Activated CD4-positive, alpha-beta T cell treated with anti-CD3 and anti-CD28 coated beads, Interleukin-2, amount 50 U/mL, for 16 hours (primary cell): ENCODE measurements at regions not wholly inside any gene's neighbourhood (a gene's known extent, or its start where the extent isn't known, plus 50 kb on each side); places are given as distances from the start of the nearest gene placed in this dataset.
"Not testable (repeated sequence)": the region's sequence is repeated elsewhere in the genome, so short reads cannot be mapped to it uniquely, and the experiment has no call there.

Source experiments
- DNase-seq: peaks from one replicate; pipeline ENCODE4 v3.0.0-alpha.2; 2020

DNA sequence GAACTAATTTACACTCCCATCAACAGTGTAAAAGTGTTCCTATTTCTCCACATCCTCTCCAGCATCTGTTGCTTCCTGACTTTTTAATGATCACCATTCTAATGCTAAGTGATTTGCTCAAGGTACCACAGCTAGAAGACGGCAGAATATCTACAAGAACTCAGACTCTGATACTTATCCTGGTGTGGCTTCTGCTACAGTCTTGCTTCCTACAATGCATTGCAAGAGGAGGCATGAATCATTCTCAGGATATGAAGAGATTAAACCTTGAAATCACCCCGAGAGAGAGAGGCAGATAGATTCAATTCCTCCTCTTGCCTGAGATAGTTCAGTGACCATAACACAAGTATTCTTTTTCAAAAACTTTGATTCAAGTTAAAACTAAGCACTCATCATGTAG, 306.4 kb downstream of the TBC1D4 start:
- no peak for DNase-seq

- not testable (repeated sequence) for DNase-seq
Observed at GRCh38 chr13:75175097-75175496, 306.9 kb downstream of the TBC1D4 start.

DNA sequence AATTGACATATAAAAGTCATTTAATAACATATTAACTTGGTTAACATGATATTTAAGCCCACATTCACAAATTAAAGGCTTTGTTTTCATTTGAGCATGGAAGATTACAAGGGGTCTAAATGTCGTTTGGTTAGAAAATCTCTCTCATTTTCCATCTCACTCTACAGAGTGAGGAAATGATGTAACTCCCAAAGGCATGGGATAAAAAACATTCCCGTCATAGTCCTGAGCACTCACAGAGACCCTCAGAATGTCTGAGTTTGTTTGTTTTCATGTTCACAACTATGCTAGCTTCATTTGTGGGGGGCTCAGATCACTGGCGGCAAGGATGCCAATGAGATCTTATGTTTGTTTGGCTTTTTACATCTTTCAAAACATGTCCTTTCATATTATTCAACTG, 307.5 kb downstream of the TBC1D4 start:
- no peak for DNase-seq

GRCh38 chr13:75173457-75174356, 308.3 kb downstream of the TBC1D4 start:
- DNase-seq, result no peak

DNA sequence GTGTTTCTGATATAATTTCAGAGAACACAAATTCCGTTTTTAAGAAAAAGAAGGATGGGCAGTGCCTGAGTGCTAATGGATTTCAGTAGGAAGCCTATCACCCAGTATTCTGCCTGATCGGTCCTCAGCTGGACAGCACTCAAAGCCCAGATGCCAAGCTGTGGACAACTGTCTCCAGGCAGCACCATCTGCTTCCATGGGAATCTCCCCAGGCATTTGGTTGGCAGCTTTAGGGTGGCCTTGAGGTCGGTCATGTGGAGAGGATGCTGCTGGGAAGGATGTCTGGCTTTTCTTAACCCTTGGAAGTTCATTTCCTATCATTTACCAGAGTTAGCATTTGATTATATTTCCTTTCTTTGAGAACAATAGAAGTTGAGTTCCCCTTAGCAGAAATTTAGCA, 311.7 kb downstream of the TBC1D4 start:
- DNase-seq, result no peak

- no peak for DNase-seq
Observed at GRCh38 chr13:75165543-75166230, 316.3 kb downstream of the TBC1D4 start.

DNA sequence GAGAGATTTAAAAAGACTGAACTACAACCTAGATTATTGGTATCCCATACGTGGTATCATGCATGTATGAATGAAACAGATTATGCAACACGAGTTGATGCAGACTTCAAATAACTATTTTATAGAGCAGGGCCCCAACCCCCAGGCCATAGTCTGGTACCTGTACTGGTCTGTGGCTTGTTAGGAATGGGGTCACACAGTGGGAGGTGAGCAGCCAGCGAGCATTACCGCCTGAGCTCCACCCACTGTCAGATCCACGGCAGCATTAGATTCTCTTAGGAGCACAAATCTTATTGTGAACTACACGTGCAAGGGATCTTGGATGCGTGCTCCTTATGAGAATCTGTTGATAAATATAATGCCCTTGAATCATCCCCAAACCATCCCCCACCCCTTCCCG, 320.2 kb downstream of the TBC1D4 start:
- DNase-seq, result no peak

GRCh38 chr13:75160984-75161383, 321.0 kb downstream of the TBC1D4 start:
- DNase-seq, result no peak

- no peak for DNase-seq
Observed at GRCh38 chr13:75154331-75154730, 327.6 kb downstream of the TBC1D4 start.

DNA sequence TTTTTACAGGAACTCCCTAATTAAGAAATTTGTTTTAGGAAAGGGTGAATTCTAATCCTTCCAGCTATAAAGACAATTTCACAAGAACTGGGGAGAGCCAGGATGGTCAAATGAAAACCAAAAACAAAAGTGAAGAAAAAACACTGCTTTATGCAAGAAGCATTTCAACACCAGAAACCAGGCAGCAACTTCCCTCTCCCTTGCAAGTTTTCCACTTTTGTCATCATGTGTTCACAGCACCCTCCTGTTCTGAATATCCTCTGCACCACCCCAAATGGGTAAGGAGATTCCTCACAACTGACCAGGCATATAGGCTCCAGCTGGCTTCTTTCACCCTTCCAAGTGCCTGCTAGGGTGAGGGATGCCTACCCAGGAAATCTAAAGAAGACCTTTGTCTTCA, 328.1 kb downstream of the TBC1D4 start:
- no peak for DNase-seq

DNA sequence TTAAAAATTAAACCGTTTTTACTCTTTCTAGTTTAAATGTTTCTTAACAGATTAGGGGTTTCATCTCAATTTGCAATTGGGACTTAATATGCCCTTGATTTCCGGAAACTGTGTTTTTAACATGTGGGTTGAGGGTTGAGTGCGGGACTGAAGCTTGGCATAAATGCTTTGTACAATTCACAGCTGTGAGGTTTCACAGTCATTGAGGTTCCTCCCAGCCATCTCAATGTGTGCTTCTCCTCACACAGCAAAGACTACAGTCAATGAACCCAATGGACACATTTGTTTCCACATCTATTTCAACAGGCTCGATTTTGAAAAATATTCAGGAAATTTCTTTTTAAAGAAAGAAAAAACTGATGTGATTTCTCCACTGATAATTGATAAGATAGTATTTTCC, 328.6 kb downstream of the TBC1D4 start:
- no peak for DNase-seq

DNA sequence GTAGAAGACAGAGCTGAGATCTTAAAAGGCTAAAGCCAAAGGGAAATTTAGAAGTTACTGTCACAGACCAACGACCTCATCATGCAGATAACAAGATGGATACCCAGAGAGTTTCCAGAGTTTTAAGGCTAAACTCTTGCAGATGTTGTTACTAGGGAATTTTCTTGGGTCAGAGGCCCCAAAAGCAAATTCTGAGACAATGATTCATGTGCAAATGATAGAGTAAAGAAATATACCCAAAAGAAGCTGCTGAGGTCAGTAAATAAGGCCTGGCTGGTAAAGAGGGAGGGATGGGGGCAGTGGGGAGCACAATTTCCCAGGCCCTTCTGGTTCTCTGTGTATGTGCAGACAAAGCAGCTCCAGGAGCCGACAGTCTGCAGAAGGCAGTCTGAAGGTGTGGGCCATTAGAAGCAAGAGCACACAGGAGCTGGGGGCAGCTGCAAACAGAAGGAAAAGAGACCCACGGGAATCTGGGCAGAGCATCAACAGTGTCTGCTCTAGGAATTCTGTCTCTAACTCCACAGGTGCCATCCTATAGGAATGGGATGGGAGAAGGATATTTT, 330.8 kb downstream of the TBC1D4 start:
- no peak for DNase-seq

DNA sequence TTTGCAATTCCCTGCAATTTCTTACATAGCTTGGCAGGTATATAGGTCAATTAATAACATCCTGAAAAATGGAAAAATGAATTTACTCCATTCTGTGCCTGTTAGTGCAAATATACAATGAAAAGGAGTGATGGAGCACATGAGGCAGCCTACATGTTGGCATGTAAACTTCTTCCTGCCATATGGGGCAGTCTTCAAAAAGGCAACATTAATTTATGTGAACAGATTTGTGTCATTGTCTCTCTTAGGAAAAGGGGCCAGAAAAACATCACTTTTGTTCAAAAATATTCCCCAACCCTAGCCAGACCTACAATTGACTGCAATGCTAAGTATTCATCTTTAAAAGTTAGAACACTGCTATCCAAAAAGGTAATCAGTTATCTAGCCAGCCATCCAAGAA, 332.2 kb downstream of the TBC1D4 start:
- DNase-seq, result no peak

DNA sequence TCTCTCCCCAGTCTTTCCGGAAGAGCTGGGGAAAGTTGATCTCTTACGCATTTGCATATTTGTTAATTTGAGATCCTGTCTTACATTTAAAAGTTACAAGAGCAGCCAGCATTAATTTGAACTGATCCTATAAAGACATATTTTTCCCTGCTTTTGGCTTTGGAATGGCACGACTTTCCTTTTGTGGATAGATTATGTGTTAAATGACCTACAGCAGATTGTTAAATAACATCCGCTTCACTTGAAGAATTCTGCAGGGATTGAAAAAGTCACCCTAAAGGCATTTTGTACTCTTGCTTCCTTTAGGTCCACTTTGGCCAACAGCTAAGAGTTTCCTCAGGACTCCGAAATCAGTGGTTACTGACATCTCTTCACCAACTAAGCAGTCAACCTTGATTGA, 334.0 kb downstream of the TBC1D4 start:
- DNase-seq, result no peak

GRCh38 chr13:75146436-75146835, 335.5 kb downstream of the TBC1D4 start:
- DNase-seq, result no peak

DNA sequence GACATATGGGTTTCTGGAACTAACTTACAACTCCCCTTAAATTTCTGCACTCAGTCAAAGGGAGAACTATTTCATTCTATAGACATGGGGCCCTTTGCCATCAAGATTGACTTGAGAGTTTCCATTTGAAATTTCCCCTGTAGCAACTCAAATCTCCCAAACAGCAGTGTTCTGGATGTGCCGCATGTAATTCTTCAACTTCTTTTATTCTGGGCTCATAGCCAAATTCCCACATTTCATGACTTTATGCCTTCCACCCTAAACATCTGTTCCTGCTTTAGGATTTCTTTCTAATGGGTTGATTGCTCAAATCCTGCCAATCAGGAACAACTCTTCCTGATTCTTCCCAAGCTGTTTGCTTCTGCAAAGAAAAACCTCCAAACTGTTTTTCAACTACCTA, 336.0 kb downstream of the TBC1D4 start:
- DNase-seq, result no peak

DNA sequence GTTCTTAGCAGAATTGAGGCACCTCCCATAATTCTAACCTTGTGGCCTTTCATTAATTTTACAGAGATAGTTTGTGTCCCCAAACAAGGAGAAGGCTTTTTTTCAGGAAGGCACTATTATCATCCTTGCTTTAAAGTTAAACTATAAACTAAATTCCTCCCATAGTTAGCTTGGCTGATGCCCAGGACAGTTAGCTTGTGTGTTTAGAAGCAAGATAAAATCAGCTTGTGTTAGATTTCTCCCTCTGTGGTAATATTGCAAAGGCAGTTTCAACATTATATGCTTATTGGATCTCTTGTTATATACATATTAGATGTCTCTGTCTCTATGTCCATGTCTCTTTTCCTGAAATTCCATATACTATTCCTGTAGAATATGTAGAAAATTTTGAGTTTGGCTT, 342.7 kb downstream of the TBC1D4 start:
- DNase-seq, result no peak

DNA sequence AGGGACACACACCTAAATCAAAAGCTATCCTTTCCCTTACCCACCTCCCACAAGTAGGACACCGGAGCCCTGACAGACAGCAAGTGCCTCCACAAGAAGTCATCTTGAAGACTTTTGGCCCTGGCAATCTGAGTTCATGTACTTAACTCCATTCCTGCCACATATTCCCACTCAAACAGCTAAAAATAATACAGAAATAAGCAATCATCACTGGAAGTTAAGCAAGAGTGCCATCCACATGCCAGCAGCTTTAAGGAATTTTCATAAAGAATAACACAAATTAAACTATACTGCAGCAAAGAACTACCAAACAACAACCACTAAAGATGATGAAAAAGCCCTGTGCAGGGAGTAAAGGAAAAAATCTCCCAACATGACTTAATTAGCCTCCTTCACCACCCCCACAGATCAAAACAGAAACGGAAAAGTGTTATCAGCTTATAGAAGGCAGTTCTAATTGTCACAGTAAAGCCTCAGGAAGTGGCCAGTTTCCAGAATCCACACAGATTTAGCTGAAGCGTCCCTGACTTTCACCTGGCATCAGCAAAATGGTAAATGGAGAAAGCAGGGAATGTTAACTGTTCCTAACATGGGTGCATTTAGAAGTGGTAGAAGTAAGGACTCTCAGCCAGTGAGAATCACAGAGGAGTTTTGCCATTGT, 343.9 kb downstream of the TBC1D4 start:
- no peak for DNase-seq

GRCh38 chr13:75136151-75136550, 345.8 kb downstream of the TBC1D4 start:
- DNase-seq, result no peak

- DNase-seq, result no peak
Observed at GRCh38 chr13:75135325-75135825, 346.6 kb downstream of the TBC1D4 start.

DNA sequence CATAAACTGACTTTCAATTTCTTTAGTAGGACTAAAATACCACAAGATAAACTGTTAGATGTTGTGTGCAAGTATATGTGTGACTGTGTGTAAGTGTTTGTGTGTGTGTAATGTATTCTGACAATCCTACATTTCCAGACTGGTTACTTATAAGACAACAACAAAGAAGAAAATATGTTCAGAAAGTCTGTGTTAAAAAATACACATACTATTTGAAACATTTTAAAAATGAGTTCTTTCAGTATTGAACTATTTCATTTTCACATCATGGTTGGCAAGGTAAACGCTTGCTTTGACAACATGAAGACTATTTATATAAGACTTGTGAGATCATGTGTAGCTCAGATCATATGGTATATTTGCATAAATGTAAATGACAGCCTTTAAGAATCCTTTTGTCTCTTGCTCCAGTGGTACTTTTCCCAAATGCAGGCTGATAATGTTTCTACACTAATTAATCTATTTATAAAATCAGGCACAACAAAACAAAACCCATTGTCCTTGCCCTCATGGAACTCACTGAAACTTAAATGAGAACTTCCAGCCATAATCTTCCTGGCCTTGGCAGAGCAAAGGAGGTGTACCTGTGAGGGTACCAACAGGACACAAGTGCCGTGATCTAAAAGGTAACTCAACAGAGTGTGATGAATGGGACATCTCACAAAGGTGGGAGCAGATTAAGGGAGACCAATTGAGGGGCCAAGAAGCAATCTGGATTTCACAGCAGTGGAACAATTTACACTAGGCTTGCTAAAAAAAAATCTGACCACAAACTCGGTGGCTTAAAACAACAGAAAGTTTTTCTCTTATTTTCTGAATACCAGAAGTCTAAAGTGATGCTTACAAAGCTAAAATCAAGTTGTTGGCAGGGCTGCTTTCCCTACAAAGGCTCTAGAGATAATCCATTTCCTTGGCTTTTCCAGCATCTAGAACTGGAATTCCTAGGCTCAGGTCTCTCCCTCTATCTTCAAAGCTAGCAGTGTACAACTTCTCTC, 349.0 kb downstream of the TBC1D4 start:
- DNase-seq, result no peak

GRCh38 chr13:75129331-75129730, 352.6 kb downstream of the TBC1D4 start:
- DNase-seq, result no peak
